NCI-H2171 treated with DMSO at 0.1 percent for 48 hours (cell line): ENCODE measurements at regions not wholly inside any gene's neighbourhood (a gene's known extent, or its start where the extent isn't known, plus 50 kb on each side); places are given as distances from the start of the nearest gene placed in this dataset.

Source experiments
- DNase-seq: peaks from one replicate; lab custom pipeline; 2025; lab: John Stamatoyannopoulos, UW

DNA sequence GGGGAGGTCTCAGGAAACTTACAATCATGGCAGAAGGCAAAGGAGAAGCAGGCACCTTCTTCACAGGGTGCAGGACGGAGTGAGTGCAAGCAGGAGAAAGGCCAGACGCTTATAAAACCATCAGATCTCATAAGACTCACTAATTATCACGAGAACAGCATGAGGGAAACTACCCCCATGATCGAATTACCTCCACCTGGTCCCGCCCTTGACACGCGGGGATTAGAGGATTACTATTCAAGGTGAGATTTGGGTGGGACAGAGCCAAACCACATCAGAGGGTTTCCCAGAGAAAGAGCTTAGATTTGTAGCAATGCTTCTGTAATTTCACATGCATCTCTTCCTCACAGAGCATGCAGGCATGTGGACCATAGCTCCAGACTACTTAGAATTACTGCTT, 615.7 kb upstream of the UBE2E2 start:
- peak; percentile 77 for DNase-seq

DNA sequence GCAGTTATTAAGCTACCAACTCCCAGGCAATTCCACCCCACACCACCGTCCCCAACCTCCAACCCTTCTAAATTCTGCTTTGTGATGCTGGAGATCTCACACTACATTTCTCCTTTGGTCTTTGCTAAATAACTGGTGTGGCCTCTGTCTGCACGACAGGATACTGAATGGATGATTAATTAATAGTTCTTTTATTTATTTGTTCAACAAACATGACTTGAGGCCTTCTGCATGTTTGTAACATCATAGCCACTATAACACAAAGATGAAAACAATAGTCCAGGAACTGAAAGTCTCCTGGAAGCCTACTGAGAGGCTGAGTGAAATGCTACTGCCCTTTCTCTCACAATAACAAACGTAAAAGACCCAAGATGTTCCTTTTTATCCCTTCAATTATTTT, 609.5 kb upstream of the UBE2E2 start:
- DNase-seq = no peak

GRCh38 chr3:22594990-22595389, 608.1 kb upstream of the UBE2E2 start:
- DNase-seq = no peak

DNA sequence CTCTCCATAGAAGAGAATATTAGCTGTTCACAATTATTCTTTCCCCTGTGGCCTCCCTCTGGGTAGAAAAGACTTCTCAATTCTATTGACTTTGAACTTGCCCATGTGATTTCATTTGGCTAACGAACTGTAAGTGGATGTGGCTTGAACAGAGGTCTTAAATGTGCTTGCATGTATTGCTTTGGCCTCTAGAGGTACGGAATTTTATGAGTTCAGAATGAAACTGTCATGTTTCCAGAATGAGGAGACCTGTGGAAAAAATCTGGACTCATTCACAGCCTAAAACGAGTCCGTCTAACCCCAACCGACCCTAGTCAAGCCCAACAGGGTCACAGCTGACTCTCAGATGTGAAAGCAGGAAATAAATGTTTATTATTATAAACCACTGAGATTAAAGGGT, 596.7 kb upstream of the UBE2E2 start:
- no peak for DNase-seq

GRCh38 chr3:22606938-22607337, 596.2 kb upstream of the UBE2E2 start:
- no peak for DNase-seq

DNA sequence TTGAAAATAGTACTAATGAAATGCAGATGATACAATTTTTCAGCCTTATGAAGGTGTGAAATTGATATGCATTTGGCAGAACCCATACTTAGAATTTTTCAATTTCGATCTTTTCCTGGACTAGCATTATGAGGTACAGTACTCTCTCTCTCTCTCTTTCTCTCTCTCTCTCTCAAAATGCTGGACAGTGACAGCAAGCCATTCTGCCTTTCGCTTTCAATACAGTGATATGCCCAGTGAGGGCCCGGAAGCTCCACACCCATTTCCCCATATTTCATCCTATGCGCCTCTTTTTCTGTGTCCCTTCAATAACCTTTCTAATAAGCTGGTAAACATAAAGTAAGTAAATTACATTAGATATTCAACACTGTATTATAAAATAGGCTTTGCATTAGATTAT, 595.0 kb upstream of the UBE2E2 start:
- DNase-seq = no peak

- no peak for DNase-seq
These were observed 594.4 kb upstream of the UBE2E2 start for GRCh38 chr3:22608721-22609120.

- no peak for DNase-seq
These were observed 594.0 kb upstream of the UBE2E2 start for GRCh38 chr3:22609139-22609538.

DNA sequence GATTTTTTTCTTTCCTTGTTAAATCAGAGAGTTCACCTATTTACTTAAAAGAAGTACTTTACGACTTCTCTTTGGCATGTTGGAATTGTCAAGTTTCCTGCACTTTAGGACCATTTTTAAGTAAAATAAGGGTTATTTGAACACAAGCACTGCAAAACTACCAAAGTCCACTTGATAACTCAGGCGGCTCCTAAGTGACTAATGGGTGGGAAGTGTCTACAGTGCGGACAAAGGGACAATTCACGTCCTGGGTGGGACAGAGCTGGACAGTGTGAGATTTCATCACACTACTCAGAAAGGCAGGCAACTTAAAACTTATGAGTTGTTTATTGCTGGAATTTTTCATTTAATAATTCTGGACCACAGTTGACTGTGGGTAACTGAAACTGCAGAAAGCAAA, 590.2 kb upstream of the UBE2E2 start:
- DNase-seq = no peak

DNA sequence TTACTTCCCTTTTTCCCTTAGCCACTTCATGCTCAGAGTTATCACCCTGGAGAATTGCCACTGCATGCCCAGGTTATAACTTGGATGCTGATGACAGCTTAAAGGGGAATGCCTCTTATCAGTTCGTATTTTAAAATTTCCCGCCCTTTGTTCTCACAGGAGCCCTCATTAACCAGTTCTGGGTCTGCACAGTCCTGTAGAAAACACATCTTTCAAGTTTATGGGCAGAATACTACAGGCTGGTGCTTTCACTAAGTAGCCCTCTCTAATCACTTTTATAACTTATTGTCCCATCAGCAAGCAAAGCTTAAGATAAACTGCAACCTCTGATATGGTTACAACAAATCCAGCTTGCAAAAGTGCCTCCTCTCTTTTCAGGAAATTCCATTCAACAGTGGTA, 587.3 kb upstream of the UBE2E2 start:
- no peak for DNase-seq

DNA sequence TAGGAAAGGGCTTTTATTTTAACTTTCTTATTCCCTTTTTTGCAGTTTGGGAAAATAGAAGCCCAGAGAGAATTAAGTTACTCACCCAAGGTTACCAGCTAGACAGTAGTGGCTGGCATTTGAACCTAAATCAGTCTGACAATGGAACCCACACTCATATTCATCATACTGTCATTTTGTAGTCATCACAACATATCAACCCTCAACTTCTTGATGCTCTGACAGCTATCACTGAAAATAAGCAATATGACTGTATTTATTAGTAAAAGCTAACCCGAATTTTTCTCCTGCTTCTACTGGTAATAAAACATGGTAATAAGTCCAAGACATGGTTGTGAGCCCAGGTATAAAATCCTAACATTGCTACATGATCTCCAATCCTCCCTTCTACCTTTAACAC, 585.8 kb upstream of the UBE2E2 start:
- no peak for DNase-seq

- DNase-seq = no peak
These were observed 582.6 kb upstream of the UBE2E2 start for GRCh38 chr3:22620498-22620897.

DNA sequence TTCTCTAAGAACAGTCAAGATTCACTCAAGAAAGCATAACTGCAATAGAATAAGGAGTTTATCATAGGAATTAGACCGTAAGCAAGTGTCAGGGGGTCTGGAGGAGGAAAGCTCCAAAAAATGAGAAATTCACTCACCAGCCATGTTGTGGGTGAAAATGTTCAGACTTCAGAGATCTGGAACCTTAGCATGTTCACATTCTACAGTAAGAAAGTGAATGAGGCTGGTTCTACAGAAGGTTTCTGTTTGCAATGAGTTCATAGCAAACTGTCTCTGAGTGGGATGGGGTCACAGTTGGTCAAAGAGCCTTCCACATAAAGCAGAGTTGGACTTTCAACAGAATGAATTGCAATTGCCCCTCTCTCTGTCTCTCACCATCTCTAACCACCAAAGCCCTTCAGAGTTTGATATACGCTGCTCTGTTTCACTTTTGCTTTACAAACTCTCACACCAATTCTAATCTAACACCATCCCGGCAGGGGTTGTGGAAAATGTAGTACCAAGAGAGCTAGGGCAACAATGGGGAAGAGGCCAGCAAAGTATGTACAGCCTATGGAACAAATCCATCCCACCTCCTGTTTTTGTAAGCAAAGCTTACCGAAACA, 581.8 kb upstream of the UBE2E2 start:
- DNase-seq = no peak

- DNase-seq = no peak
These were observed 575.1 kb upstream of the UBE2E2 start for GRCh38 chr3:22627993-22628499.

- no peak for DNase-seq
These were observed 570.6 kb upstream of the UBE2E2 start for GRCh38 chr3:22632536-22632935.

GRCh38 chr3:22634433-22634832, 568.7 kb upstream of the UBE2E2 start:
- DNase-seq = no peak

- DNase-seq = no peak
These were observed 543.3 kb upstream of the UBE2E2 start for GRCh38 chr3:22659651-22660475.

DNA sequence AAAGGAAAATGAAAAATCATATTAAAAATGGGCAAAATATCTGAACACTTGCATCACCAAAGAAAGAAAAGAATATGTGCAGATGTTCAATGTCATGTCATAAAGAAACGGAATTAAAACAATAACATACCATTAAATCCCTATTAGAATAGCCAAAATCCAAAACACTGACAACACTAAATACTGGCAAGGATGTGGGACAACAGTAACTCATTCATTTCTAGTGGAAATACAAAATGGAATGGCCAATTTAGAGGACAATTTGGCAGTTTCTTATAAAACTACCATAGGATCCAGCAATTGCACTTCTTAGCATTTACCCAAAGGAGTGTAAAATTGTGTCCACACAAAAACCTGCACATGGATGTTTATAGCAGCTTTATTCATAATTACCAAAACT, 542.5 kb upstream of the UBE2E2 start:
- no peak for DNase-seq

- no peak for DNase-seq
These were observed 541.9 kb upstream of the UBE2E2 start for GRCh38 chr3:22661121-22661700.

GRCh38 chr3:22665528-22665927, 537.6 kb upstream of the UBE2E2 start:
- DNase-seq = no peak

DNA sequence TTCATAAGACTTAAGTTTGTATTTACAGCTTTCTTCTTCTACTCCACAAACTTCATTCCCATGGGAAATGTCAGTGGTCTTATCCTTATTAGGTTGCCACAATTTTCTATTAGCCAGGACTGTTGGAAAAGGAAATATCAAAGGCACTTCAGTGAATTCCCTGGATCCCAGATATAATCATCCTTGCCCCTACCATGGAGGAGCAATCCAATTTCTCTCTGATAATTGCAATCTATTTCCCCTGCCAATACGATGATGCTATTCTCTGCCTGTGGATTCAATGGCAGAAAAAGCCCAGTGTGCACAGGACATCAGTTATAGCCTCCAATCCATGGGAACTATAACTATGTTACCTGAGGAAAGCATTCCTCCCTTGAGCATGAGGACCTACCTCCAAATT, 536.4 kb upstream of the UBE2E2 start:
- DNase-seq = no peak

GRCh38 chr3:22671848-22672247, 531.3 kb upstream of the UBE2E2 start:
- DNase-seq = no peak

GRCh38 chr3:22684739-22685138, 518.4 kb upstream of the UBE2E2 start:
- DNase-seq = no peak
